Tibial nerve (tissue), 3 donors: ENCODE measurements at regions not wholly inside any gene's neighbourhood (a gene's known extent, or its start where the extent isn't known, plus 50 kb on each side); places are given as distances from the start of the nearest gene placed in this dataset.

Experiments used
- CTCF ChIP-seq, 5 experiments: fragments of 200-600 bp in 3 of 5; fragments of 450-650 bp in 2 of 5; sonication (generic) in 3 of 5; IDR thresholded peaks; one replicate each; pipeline ENCODE4 v1.5.1; 2016 to 2019; ENCODE audit warnings: antibody characterized with exemption in 5 of 5, mild to moderate bottlenecking in 3 of 5, moderate library complexity in 2 of 5
- POLR2A ChIP-seq, 2 donors: fragments of 450-650 bp; IDR thresholded peaks; one replicate each; pipeline ENCODE4 v1.6.1; 2017; ENCODE audit warnings: antibody characterized with exemption in 2 of 2, mild to moderate bottlenecking in 2 of 2, moderate library complexity in 2 of 2

- TF ChIP-seq POLR2A (IDR thresholded peaks at IDR 0.05) (no peak), CTCF (IDR thresholded peaks at IDR 0.05) (no peak)
Measured at GRCh38 chr20:56762829-56763228, 133.7 kb downstream of the TFAP2C start.
